GM12878 (cell line): ENCODE measurements at regions not wholly inside any gene's neighbourhood (a gene's known extent, or its start where the extent isn't known, plus 50 kb on each side); places are given as distances from the start of the nearest gene placed in this dataset.

ENCODE experiments used
- ATAC-seq: fragments of 200-7000 bp; cut with Tn5 transposase; 3 replicates; pipeline ENCODE4 v1.9.1; 2020; ENCODE audit warnings: mild to moderate bottlenecking, moderate library complexity
- BruUV-seq: library from RNA; stranded (reverse); fragments of 400-500 nt; replicated peaks from 2 replicates; lab custom pipeline; 2021; lab: Mats Ljungman, UMichigan
- CTCF ChIA-PET: fragments of 300-600 bp; sonication (Branson Sonifier 250); formaldehyde crosslinking; extraction: SDS; loops from one replicate; lab custom pipeline; 2021; ENCODE audit warnings: inconsistent platforms; lab: Yijun Ruan, JAX
- POLR2A ChIA-PET: fragments of 350-600 bp; formaldehyde crosslinking; extraction: SDS; loops from one replicate; lab custom pipeline; 2021; ENCODE audit warnings: inconsistent platforms; lab: Charles Lee
- RAD21 ChIA-PET: fragments of 300-600 bp; sonication (Branson Sonifier 250); formaldehyde crosslinking; loops from one replicate; lab custom pipeline; 2023; ENCODE audit warnings: antibody characterized with exemption; ENCODE audit not compliant: unreplicated experiment; lab: Charles Lee
- SMC1A ChIA-PET: fragments of 300-600 bp; sonication (Branson Sonifier 250); formaldehyde crosslinking; loops from one replicate; lab custom pipeline; 2023; ENCODE audit not compliant: unreplicated experiment, uncharacterized antibody; lab: Charles Lee
- DNase-seq: peaks from one replicate; pipeline ENCODE4 v3.0.0-alpha.2; 2011; ENCODE audit warnings: low read depth, low spot score
- FAIRE-seq: peaks from 3 replicates; lab custom pipeline; 2011; peaks lifted over from hg19 to GRCh38; lab: Jason Lieb, UNC
- H2AFZ ChIP-seq: 2 replicates; pipeline ENCODE4 v1.6.0; 2011; ENCODE audit warnings: low read depth, low read length, control low read depth; ENCODE audit not compliant: control insufficient read depth
- H3K27ac ChIP-seq: 2 replicates; pipeline ENCODE4 v1.5.1; 2011; ENCODE audit warnings: control low read depth; ENCODE audit not compliant: control insufficient read depth, insufficient read depth
- H3K27me3 ChIP-seq, 2 experiments: replicated peaks in 1 of 2; 2 replicates each; pipeline versions ENCODE4 v1.6.0 to v1.6.1; 2011; ENCODE audit warnings: low read length in 1 of 2; ENCODE audit not compliant: control insufficient read depth in 2 of 2, insufficient read depth in 2 of 2
- H3K36me3 ChIP-seq, 2 experiments: 2 replicates each; pipeline ENCODE4 v1.5.1; 2011; ENCODE audit warnings: low read length in 1 of 2; ENCODE audit not compliant: control insufficient read depth in 2 of 2, insufficient read depth in 2 of 2
- H3K4me1 ChIP-seq: 2 replicates; pipeline ENCODE4 v1.6.1; 2011; ENCODE audit warnings: mild to moderate bottlenecking, low read length, moderate library complexity, mixed read lengths; ENCODE audit not compliant: control insufficient read depth, insufficient read depth
- H3K4me2 ChIP-seq: 2 replicates; pipeline ENCODE4 v1.6.0; 2011; ENCODE audit warnings: control low read depth; ENCODE audit not compliant: control insufficient read depth, insufficient read depth
- H3K4me3 ChIP-seq: fragments of 200-600 bp; sonication (generic); 2 replicates; pipeline ENCODE4 v1.5.1; 2016
- H3K79me2 ChIP-seq: 2 replicates; pipeline ENCODE4 v1.6.0; 2011; ENCODE audit warnings: low read length; ENCODE audit not compliant: control insufficient read depth, insufficient read depth
- H3K9ac ChIP-seq: 2 replicates; pipeline ENCODE4 v1.8.0; 2011; ENCODE audit warnings: low read length, control low read depth, mixed read lengths; ENCODE audit not compliant: control insufficient read depth, insufficient read depth
- H3K9me3 ChIP-seq: replicated peaks from 3 replicates; pipeline ENCODE4 v1.5.1; 2011; ENCODE audit warnings: mild to moderate bottlenecking, low read length; ENCODE audit not compliant: control insufficient read depth, insufficient read depth
- H4K20me1 ChIP-seq: 2 replicates; pipeline ENCODE4 v1.6.0; 2011; ENCODE audit not compliant: control insufficient read depth, insufficient read depth
- CTCF ChIP-seq, 3 experiments: IDR thresholded peaks in 2 of 3; conservative IDR thresholded peaks in 1 of 3; 2 replicates each; pipeline ENCODE4 v1.5.1; 2011; ENCODE audit warnings: low read depth in 3 of 3, low read length in 3 of 3, mild to moderate bottlenecking in 3 of 3, control low read depth in 2 of 3, moderate library complexity in 2 of 3, inconsistent platforms in 1 of 3, mixed read lengths in 1 of 3; ENCODE audit not compliant: control insufficient read depth in 2 of 3, insufficient read depth in 1 of 3; ENCODE audit errors: extremely low read depth in 1 of 3
- E2F4 ChIP-seq: IDR thresholded peaks from 2 replicates; pipeline ENCODE4 v1.6.1; 2012; ENCODE audit warnings: low read depth, low read length, improper control_type of control experiment
- GATAD2B ChIP-seq: fragments of 450-650 bp; conservative IDR thresholded peaks from 2 replicates; pipeline ENCODE4 v1.6.1; 2017; ENCODE audit warnings: low read depth, mild to moderate bottlenecking, moderate library complexity
- IRF4 ChIP-seq: IDR thresholded peaks from 2 replicates; pipeline ENCODE4 v1.6.1; 2011; ENCODE audit warnings: low read depth, low read length
- MAX ChIP-seq: IDR thresholded peaks from 2 replicates; pipeline ENCODE4 v1.6.1; 2012; ENCODE audit warnings: low read depth, low read length, improper control_type of control experiment
- MLLT1 ChIP-seq: fragments of 450-650 bp; IDR thresholded peaks from 2 replicates; pipeline ENCODE4 v1.6.1; 2016; ENCODE audit warnings: mild to moderate bottlenecking
- MYC ChIP-seq: IDR thresholded peaks from 2 replicates; pipeline ENCODE4 v1.6.1; 2011; ENCODE audit warnings: mild to moderate bottlenecking, low read length, moderate library complexity, inconsistent platforms; ENCODE audit not compliant: insufficient read depth, insufficient replicate concordance, insufficient read length, severe bottlenecking
- NFXL1 ChIP-seq: fragments of 450-650 bp; IDR thresholded peaks from 2 replicates; pipeline ENCODE4 v1.6.1; 2017; ENCODE audit warnings: antibody characterized with exemption, mild to moderate bottlenecking, borderline replicate concordance
- NFYB ChIP-seq: IDR thresholded peaks from 2 replicates; pipeline ENCODE4 v1.6.1; 2011; ENCODE audit warnings: low read depth, mild to moderate bottlenecking, low read length, improper control_type of control experiment, moderate library complexity; ENCODE audit not compliant: insufficient read depth
- SMAD1 ChIP-seq: fragments of 450-650 bp; IDR thresholded peaks from 2 replicates; pipeline ENCODE4 v1.6.1; 2018; ENCODE audit warnings: mild to moderate bottlenecking, low read depth; ENCODE audit not compliant: partially characterized antibody
- SP1 ChIP-seq: IDR thresholded peaks from one replicate; pipeline ENCODE4 v1.6.1; 2011; ENCODE audit warnings: low read depth, low read length
- STAT3 ChIP-seq: IDR thresholded peaks from 2 replicates; pipeline ENCODE4 v1.6.1; 2011; ENCODE audit warnings: low read depth, low read length, improper control_type of control experiment
- TBL1XR1 ChIP-seq: IDR thresholded peaks from 2 replicates; pipeline ENCODE4 v1.6.1; 2012; ENCODE audit warnings: low read depth, low read length, improper control_type of control experiment
- TCF3 ChIP-seq: IDR thresholded peaks from 2 replicates; pipeline ENCODE4 v1.6.1; 2012; ENCODE audit warnings: low read depth, mild to moderate bottlenecking, low read length, borderline replicate concordance; ENCODE audit not compliant: insufficient read depth
- WRNIP1 ChIP-seq: IDR thresholded peaks from 2 replicates; pipeline ENCODE4 v1.6.1; 2011; ENCODE audit warnings: low read depth, low read length, improper control_type of control experiment, borderline replicate concordance
- ZBED1 ChIP-seq: IDR thresholded peaks from 2 replicates; pipeline ENCODE4 v1.6.1; 2016; ENCODE audit warnings: borderline replicate concordance
- ZSCAN29 ChIP-seq: fragments of 450-650 bp; IDR thresholded peaks from 2 replicates; pipeline ENCODE4 v1.6.1; 2017; ENCODE audit warnings: mild to moderate bottlenecking, moderate library complexity
- WGBS: methylation state at CpG from one replicate; pipeline ENCODE4 v1.1.6; 2016; ENCODE audit warnings: low lambda C conversion rate; ENCODE audit not compliant: insufficient replicate concordance, insufficient coverage; ENCODE audit errors: missing lambda C conversion rate; 5-methylcytosine and 5-hydroxymethylcytosine counted together
- in situ Hi-C: fragments of 300-500 bp; cut with MboI; formaldehyde crosslinking; loops from 9 replicates; pipeline ENCODE4 v1.14.3; 2018; ENCODE audit warnings: mixed read lengths
- intact Hi-C: fragments of 100-400 bp; cut with micrococcal nuclease; formaldehyde crosslinking; loops from one replicate; pipeline ENCODE4 v1.14.2; 2022; ENCODE audit not compliant: unreplicated experiment
- TF ChIP-seq, protein P1 (sequence below): IDR thresholded peaks from 2 replicates; pipeline ENCODE4 v1.6.1; 2011; ENCODE audit warnings: borderline replicate concordance, low read depth, mild to moderate bottlenecking, moderate library complexity, low read length; ENCODE audit not compliant: insufficient read depth, poor library complexity, severe bottlenecking

GRCh38 chr14:29166507-29166906 is 399.9 kb downstream of the FOXG1 start:
- Histone ChIP-seq H3K4me3 (no peak overlapping the region), H3K4me2 (no peak overlapping the region), H3K4me1 (no peaks in the 10 kb centered on the region), H3K27ac (no peak overlapping the region), H3K79me2 (no peaks in the 10 kb centered on the region), H4K20me1 (no peaks in the 10 kb centered on the region), H2AFZ (no peak overlapping the region), H3K9ac (no peak overlapping the region), H3K9me3 (no peaks in the 10 kb centered on the region), H3K36me3 (no peaks in the 10 kb centered on the region), H3K27me3 (no peaks in the 10 kb centered on the region)
- RAD21 ChIA-PET = no interaction called here
- in situ Hi-C loops = no loop called here
- DNase-seq (no peak), ATAC-seq (no peak), FAIRE-seq (no peak)
- intact Hi-C loops = no loop called here
- BruUV-seq = no TSS peak
- SMC1A ChIA-PET = no interaction called here
- 95% methylated on average over 1 of the region's 1 CpG for WGBS
- POLR2A ChIA-PET = no interaction called here
- CTCF ChIA-PET = no interaction called here
- TF ChIP-seq WRNIP1 (no peak), GATAD2B (no peak), SP1 (no peak), IRF4 (no peak), TCF3 (no peak), ZSCAN29 (no peak), E2F4 (no peak), CTCF (IDR thresholded peaks at IDR 0.05 in 2 of 3, conservative IDR thresholded peaks at IDR 0.05 in 1 of 3; ENCODE audit: control insufficient read depth in 2 of 3, extremely low read depth in 1 of 3, insufficient read depth in 1 of 3, low read depth in 3 of 3, low read length in 3 of 3) (no peak), MLLT1 (no peak), ZBED1 (no peak), SMAD1 (no peak), TBL1XR1 (no peak), NFXL1 (no peak), STAT3 (no peak), MAX (no peak), NFYB (no peak), MYC (no peak)
- TF ChIP-seq, protein P1, sequence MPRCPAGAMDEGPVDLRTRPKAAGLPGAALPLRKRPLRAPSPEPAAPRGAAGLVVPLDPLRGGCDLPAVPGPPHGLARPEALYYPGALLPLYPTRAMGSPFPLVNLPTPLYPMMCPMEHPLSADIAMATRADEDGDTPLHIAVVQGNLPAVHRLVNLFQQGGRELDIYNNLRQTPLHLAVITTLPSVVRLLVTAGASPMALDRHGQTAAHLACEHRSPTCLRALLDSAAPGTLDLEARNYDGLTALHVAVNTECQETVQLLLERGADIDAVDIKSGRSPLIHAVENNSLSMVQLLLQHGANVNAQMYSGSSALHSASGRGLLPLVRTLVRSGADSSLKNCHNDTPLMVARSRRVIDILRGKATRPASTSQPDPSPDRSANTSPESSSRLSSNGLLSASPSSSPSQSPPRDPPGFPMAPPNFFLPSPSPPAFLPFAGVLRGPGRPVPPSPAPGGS = no peak
